Sigmoid colon (tissue), 4 donors: ENCODE measurements at regions not wholly inside any gene's neighbourhood (a gene's known extent, or its start where the extent isn't known, plus 50 kb on each side); places are given as distances from the start of the nearest gene placed in this dataset.

Experiments
- CTCF ChIP-seq, 4 experiments: fragments of 450-650 bp in 3 of 4; fragments of 200-600 bp in 1 of 4; IDR thresholded peaks; one replicate each; pipeline ENCODE4 v1.5.1; 2016 to 2019; ENCODE audit warnings: antibody characterized with exemption in 4 of 4, mild to moderate bottlenecking in 3 of 4, moderate library complexity in 2 of 4
- EP300 ChIP-seq, 4 donors: sonication (generic); formaldehyde crosslinking; IDR thresholded peaks; one replicate each; pipeline ENCODE4 v1.6.1; 2017; ENCODE audit warnings: antibody characterized with exemption in 4 of 4
- POLR2A ChIP-seq, 2 donors: fragments of 450-650 bp; IDR thresholded peaks; one replicate each; pipeline ENCODE4 v1.6.1; 2016; ENCODE audit warnings: antibody characterized with exemption in 2 of 2, mild to moderate bottlenecking in 2 of 2, moderate library complexity in 2 of 2
- POLR2AphosphoS5 ChIP-seq, 4 donors: sonication (generic); formaldehyde crosslinking; IDR thresholded peaks; one replicate each; pipeline ENCODE4 v1.6.1; 2017; ENCODE audit warnings: antibody characterized with exemption in 4 of 4

GRCh38 chr10:130921461-130921860 is 390.1 kb downstream of the TCERG1L start:
- TF ChIP-seq POLR2AphosphoS5 (IDR thresholded peaks at IDR 0.05), result no peak
- no peak for TF ChIP-seq CTCF (IDR thresholded peaks at IDR 0.05)
- no peak for TF ChIP-seq POLR2A (IDR thresholded peaks at IDR 0.05)
- TF ChIP-seq EP300 (IDR thresholded peaks at IDR 0.05), result no peak
